Islet precursor cell (in vitro differentiated cells): ENCODE measurements at regions not wholly inside any gene's neighbourhood (a gene's known extent, or its start where the extent isn't known, plus 50 kb on each side); places are given as distances from the start of the nearest gene placed in this dataset.
A peak's percentile ranks its signal among the peaks of the same experiment; 100 is the strongest.
"Not testable (repeated sequence)": the region's sequence is repeated elsewhere in the genome, so short reads cannot be mapped to it uniquely, and the experiment has no call there.

Source experiments
- DNase-seq: peaks from one replicate; pipeline ENCODE4 v3.0.0-alpha.2; 2018

DNA sequence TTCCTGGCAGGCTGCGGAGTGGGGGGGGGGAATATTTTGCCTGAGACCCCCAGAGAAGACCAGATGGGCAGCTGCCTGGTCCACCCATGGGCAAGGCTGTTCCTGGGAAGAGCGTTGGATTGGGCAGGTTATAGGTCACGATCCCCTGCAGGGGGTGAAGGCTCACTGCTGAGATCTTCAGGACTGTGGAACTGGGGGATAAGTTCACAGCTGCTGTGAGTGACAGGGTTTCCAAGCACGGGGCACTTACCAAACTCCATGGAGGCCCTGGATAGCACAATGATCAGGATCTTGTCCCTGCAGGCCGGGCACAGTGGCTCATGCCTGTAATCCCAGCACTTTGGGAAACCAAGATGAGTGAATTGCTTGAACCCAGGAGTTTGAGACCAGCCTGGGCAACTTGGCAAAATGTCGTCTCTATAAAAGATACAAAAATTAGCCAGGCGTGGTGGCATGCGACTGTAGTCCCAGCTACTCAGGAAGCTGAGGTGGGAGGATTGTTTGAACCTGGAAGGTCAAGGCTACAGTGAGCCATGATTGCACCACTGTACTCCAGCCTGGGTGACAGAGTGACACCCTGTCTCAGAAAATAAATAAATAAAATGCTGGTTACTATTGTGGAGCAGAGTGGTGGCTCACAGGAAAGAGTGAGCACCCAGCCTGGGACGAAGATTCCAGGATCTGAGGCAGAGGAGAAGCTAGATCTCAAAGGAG lies 68.0 kb upstream of the HELT start:
- DNase-seq = no peak

DNA sequence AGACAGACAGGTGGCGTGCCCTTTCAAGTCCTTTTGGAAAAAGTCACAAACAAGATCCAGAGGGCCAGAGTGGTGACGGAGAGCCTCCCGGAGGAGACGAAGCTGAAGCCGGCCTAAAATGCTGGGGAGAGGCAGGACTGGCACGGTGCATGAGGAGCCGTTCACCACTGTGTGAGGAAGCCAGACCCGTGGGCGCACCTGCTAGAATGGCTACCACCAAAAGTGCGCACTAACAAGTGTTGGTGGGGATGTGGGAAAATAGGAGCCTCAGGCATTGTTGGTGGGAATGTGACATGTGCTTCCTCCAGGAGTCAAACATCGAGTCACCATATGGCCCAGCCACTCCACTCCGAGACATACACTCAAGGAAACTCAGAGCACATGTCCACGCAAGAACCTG lies 67.4 kb upstream of the HELT start:
- no peak for DNase-seq

DNA sequence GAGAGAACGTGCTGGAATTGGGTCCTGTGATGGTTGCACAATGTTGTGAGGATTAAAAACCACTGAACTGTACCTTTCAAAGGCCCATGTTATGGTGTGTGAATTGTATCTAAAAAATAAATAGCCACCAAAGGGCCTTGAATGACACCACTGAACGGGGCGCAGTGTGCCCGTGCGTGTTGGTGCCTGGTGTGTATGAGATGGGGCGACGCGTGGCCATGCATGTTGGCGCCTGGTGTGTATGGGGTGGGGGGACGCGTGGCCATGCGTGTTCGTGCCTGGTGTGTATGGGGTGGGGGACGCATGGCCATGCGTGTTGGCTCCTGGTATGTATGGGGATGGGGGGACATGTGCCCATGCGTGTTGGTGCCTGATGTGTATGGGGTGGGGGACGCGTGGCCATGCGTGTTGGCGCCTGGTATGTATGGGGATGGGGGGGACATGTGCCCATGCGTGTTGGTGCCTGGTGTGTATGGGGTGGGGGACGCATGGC lies 66.6 kb upstream of the HELT start:
- no peak for DNase-seq

DNA sequence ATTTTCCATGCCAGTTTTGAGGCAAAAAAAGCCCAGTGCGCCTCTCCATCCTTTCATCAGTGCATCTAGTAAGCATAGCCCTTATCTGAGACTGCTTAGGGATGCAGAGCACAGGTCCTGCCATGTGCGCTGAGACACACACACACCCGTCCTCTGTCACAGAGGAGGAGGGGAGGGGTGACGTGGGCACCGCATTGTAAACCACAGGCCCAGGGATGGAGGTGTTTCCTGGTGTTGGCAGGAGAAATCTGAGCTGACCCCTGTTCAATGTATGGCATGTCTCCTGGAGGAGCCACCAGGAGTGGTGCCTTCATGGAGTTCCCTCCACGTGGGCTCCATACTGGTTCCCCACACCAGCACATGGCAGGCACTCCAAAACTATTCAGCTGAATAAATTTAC lies 65.8 kb upstream of the HELT start:
- DNase-seq = no peak

DNA sequence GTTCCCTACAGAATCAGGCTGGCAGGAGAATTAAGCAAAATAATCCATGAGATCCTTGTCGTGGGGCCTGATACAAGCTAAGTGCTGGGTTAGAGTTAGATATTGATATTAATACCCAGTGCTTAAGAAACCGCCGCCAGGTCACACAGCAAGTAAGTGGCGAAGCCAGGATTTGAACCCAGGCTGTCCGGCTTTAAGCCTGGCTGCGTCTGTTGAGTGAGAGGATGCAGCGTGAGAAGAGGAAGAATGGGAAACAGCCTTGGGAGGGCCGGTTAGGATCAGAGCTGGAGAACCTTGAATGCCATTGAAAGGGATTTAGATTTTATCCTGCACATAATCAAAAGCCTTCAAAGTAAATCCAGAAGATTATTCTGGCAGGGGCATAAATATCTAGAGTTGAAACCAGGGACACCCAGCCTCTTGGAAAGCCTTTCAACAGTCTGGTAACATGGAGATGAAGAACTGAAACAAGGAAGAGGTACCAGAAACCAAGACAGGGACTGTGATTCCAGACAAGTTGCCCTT lies 64.8 kb upstream of the HELT start:
- DNase-seq = no peak

DNA sequence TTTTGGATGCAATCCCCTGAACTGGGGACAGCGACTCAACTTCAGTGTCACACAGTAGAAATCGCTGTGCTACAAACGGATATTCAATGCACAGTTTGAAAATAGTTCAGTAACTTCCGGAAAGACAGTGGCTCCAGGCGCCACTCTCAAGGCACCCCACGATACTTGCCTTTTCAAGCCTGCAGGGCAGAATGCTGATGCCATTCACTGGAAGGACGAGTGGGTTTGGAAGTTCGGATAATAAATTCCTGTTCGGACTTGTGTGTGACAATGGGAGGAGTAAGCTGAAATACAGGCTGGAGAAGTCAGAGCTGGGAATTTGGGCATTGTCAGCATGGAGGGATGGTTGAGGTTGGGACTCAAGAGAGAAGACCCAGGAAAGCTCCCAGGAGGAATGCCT lies 64.3 kb upstream of the HELT start:
- DNase-seq = no peak

DNA sequence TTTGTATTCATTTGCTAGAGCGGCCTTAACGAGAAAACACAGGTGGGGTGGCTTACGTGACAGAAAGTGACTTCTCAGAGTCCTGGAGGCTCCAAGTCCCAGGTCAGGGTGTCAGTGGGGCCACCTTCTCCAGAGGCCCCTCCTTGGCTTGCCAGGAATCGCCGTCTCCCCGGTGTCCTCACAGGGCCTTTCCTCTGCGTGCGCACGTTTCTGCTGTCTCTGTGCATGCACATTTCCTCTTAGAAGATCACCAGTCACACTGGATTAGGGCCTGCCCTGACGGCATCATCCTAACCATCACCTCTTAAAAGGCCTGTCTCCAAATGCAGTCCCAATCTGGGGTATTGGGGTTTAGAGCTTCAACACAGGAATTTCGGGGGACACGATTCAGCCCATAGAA lies 63.8 kb upstream of the HELT start:
- no peak for DNase-seq

DNA sequence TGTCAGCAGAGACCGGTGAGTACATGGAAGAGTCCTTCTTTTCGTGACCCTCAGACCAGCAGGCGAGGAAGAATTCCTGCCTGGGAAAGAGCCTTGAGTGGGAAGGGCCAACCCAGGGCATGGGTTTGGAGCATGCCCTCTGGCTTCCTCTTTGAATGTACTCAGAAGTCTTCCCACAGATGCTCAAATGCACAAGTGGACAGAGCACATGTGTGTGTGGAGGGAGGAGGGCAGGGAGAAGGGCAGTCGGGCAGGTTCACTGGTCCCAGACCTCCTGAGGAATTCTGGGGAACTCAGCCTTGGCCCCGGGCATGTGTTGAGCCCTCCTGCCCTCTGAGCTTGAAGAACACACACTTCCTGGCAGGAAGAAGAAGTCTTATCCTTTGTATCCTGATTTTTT lies 63.2 kb upstream of the HELT start:
- no peak for DNase-seq

DNA sequence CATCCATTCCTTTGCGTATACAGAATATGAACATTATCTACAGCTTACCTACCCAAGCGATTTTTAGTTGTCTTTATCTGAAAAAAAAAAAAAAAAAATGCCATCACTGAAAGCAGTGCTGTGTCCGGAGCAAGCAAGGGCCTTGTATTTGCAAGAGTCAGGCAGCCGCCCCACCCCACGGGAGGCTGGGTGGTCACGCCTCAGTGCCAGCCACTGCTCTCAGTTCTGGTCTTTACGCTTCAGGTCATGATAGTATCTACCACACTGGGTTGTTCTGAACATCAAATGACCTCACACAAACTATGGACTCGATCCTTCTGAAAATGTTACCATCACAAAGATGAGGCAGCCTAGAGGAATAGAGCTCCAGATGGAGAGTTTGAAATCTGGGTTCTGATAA lies 62.7 kb upstream of the HELT start:
- DNase-seq = no peak

DNA sequence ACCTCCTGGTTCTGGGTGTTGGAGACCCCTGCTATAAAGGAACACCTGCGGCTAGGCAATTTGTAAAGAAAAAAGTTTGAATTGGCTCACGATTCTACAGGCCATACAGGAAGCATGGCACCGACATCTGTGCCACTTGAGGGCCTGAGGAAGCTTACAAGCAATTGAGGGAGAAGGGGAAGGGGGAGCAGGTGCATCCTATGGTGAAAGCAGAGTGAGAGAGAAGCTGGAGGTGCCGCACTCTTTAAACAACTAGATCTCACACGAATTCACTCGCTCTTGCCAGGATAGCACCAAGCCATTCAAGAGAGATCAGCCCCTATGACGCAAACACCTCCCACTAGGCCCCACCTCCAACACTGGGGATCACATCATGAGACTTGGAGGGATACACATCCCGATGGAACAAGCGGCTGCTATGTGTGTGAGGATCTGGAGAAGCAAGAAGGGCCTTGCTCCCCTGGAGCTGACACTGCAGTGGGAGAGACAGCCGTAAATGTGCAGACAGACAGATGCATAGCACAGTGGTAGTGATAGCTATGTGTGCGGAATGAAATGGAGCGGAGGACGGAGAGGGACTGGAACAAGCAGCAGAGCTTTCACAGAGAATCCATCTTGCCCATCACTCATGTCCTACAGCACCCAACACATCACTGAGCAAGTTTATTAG lies 60.7 kb upstream of the HELT start:
- DNase-seq = no peak

DNA sequence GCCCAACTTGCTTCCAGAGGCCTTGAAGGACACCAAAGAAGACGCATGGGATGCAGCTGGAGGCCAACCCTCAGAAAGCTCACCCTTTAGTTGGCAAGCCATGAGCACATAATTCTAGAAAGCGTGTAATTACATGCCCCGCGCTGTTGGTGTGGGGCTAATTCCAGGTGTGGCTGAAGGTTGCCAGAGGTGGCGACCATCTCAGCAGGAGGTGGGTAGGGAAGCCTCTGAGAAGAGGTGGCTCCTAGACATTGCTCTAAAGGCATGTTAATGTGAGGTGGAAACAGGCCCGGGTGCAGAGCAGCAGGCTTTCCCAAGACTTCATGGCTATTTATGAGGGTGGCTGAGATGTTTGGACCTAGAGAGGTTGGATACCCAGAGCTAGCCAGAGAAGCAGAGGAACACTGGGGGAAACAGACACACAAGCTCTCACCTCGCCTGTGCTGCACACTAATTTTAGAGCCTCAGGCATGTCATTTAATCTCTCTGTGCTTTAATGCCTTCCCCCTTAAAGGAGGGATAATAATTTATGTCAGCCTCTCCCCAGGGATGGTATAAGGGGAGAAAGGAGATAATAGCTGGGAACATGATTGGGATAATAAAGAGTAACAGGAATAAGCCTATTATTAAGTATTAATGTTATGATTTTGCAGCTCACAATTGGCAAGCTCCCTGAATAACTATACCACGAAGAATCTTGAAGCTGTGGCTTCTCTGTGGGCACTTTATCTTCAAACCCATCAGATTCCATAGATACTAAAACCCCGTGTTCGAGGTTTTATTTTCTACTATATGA lies 60.0 kb upstream of the HELT start:
- DNase-seq = no peak

DNA sequence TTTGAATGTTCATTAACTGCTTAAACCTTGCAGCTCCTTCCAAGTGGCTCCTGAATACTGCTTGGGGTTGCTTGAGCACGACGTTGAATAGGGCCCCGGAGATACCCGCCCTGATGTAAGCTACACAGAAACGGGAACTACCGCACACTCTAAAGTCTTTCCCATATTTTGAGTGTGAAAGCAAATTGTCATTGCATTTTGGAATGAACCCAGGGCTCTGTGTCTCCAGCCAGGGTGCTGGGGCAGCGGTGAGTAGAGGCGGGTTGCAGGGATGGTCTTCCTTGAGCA lies 59.4 kb upstream of the HELT start:
- no peak for DNase-seq

DNA sequence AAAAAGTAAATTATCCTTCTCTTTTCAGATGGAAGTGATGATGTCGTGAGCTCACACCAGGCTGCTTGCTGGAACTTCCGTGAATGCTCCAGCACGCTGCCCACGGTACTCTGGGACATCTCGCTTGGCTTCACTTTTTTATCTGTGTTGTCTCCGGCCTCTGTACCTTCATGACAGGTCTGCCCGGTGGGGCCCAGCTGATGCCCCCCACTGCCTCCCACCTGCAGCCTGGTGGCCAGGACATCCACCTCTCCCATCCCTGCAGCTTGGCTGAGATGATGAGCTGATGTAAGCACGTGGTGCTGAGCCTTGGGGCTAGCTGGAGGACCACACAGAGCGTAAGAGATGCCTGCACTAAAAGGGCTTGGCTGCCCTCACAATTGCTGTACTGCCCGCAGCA lies 59.0 kb upstream of the HELT start:
- DNase-seq = no peak

DNA sequence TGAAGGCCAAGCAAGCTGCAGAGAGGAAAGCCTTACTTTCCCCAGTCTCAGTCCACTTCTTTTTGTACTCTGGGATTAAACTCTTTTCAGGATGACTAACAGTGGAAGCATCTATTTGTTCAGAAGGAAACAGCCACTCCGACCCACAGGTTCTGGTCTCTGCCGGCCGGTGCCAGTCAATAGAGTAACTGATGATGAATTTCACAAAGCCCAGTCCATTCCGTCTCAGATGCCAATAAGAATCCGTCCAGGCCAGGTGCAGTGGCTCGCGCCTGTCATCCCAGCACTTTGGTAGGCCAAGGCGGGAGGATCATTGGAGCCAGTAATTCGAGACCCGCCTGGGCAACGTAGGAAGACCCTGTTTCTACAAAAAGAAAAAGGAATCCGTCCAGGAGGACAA lies 58.5 kb upstream of the HELT start:
- no peak for DNase-seq

DNA sequence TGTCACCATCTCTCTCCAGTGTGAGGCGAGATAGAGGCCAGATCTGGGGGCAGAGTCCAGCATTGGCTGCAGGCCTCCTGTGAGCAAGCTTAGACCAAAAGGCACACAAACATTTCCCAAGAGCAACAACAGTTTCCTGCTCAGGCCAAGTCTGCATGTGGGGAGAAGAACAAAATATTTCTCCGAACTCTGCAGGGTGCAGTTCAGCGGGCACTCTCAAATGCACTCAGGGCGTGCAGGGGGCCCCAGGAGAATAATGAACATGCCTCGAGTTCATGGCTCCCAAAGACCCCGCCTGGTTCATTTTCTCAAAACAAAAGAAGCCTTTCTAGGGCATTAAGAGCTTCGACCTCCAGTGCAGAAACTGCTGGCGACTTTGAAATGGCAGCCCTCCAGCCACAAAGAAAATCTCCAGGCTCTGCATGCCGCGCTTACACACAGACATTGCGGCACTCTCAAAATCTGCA lies 57.8 kb upstream of the HELT start:
- DNase-seq = no peak

DNA sequence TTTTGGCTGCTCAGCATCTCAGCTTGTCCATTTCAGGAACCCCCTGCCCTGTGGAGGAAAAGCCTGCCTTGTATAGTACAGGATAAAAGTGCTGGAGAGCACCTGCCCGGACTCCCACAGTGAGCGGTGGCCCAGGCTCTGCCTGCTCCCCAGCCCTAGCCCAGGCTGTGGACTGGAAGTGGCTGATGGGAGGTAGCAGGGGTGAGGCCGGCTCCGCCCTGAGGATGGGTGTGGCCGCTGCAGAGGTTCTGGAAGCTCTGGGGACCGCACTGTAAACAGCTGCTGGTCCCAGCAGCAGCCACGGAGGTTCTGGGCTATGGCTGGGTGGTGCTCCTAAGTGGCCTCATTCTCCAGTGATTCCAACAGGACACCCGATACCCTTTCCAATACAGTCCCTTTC lies 56.6 kb upstream of the HELT start:
- DNase-seq = no peak

DNA sequence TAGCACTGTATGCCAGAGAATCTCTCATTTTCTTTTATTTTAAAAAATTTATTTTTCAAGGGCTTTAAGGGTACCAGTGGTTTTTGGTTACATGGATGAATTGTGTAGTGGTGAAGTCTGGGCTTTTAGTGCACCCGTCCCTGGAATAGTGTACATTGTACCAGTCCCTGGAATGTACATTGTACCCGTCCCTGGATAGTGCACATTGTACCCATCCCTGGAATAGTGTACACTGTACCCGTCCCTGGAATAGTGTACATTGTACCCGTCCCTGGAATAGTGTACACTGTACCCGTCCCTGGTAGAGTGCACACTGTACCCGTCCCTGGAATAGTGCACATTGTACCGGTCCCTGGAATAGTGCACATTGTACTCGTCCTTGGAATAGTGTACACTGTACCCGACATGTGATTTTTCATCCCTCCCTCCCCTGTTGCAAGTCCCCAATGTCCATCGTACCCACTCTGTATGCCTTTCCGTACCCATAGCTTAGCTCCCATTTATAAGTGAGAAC lies 56.1 kb upstream of the HELT start:
- no peak for DNase-seq

DNA sequence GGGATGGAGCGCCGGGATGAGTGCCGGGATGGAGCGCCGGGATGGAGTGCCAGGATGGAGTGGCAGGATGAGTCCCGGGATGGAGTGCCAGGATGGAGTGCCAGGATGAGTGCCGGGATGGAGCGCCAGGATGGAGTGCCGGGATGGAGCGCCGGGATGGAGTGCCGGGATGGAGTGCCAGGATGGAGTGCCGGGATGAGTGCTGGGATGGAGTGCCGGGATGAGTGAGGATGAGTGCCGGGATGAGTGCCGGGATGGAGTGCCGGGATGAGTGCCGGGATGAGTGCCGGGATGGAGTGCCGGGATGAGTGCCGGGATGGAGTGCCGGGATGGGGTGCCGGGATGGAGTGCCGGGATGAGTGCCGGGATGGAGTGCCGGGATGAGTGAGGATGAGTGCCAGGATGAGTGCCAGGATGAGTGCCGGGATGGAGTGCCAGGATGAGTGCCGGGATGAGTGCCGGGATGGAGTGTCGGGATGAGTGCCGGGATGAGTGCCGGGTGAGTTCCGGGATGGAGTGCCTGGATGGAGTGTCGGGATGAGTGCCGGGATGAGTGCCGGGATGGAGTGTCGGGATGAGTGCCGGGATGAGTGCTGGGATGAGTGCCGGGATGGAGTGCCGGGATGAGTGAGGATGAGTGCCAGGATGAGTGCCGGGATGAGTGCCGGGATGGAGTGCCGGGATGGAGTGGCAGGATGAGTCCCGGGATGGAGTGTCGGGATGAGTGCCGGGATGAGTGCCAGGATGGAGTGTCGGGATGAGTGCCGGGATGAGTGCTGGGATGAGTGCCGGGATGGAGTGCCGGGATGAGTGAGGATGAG lies 52.9 kb upstream of the HELT start:
- not testable (repeated sequence) for DNase-seq

DNA sequence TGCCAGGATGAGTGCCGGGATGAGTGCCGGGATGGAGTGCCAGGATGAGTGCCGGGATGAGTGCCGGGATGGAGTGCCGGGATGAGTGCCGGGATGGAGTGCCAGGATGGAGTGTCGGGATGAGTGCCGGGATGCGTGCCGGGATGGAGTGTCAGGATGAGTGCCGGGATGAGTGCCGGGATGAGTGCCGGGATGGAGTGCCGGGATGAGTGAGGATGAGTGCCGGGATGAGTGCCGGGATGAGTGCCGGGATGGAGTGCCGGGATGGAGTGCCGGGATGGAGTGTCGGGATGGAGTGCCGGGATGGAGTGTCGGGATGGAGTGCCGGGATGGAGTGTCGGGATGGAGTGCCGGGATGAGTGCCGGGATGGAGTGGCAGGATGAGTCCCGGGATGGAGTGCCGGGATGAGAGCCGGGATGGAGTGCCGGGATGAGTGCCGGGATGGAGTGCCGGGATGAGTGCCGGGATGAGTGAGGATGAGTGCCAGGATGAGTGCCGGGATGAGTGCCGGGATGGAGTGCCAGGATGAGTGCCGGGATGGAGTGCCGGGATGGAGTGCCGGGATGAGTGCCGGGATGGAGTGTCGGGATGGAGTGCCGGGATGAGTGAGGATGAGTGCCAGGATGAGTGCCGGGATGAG lies 52.1 kb upstream of the HELT start:
- DNase-seq = peak; percentile 22

DNA sequence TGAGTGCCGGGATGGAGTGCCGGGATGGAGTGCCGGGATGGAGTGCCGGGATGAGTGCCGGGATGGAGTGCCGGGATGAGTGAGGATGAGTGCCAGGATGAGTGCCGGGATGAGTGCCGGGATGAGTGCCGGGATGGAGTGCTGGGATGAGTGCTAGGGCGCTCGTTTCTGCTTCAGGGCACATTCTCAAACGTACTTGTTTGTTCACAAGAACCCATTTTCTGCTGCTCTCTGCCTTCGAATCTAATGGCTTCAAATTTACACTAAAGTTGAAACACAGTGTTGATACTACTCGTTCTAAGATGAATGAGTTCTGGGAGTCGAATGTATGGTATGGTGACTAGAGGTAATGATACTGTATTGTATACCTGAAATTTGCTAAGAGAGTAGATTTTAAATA lies 50.6 kb upstream of the HELT start:
- DNase-seq = not testable (repeated sequence)

DNA sequence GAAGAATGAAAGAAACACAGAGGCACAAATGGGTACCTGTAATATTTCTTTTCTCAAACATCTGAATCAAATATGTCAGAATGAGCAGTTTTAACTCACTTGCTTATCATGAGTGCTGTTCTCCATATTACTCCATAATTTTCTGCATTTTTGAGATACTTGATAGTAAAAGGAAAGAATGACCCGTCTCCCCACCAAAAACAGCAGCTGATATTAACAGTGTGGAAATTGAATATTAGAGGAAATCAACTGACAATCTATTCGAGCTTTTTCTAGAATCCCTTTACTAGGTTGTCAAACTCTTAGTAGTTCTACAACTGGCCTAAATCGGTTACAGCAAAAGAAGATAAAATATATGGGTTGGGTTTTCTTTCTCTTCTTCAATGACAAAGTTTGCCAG lies 49.9 kb upstream of the HELT start:
- no peak for DNase-seq
